ENCODE measurements at regions not wholly inside any gene's neighbourhood (a gene's known extent, or its start where the extent isn't known, plus 50 kb on each side); places are given as distances from the start of the nearest gene placed in this dataset.
"Not testable (repeated sequence)": the region's sequence is repeated elsewhere in the genome, so short reads cannot be mapped to it uniquely, and the experiment has no call there.

DNA sequence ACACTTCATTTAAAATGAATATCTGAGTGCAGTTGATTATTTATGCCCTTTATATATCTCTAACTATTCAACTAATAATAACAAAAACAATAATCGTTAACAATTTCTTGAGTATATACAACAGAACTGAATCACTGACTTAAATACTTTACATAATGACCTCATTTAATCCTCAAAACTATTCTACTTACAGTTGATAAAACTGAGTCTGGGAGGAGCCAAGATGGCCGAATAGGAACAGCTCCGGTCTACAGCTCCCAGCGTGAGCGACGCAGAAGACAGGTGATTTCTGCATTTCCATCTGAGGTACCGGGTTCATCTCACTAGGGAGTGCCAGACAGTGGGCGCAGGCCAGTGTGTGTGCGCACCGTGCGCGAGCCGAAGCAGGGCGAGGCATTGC is 163.6 kb downstream of the LRRN1 start:
- DNase-seq (ENCODE audit: low read depth, low spot score); H3K27ac ChIP-seq (ENCODE audit: low read length); H3K4me3 ChIP-seq (ENCODE audit: low read length); H3K4me1 ChIP-seq (ENCODE audit: control insufficient read depth, insufficient read depth, low read length); H3K36me3 ChIP-seq (ENCODE audit: control insufficient read depth, insufficient read depth, low read length); H3K27me3 ChIP-seq (ENCODE audit: control insufficient read depth, insufficient read depth, low read length); H3K9me3 ChIP-seq (ENCODE audit: control insufficient read depth, insufficient read depth, low read length): not testable (repeated sequence)
- 100% methylated on average over 1 of the region's 14 CpGs for WGBS (ENCODE audit: insufficient coverage, insufficient read length)

DNA sequence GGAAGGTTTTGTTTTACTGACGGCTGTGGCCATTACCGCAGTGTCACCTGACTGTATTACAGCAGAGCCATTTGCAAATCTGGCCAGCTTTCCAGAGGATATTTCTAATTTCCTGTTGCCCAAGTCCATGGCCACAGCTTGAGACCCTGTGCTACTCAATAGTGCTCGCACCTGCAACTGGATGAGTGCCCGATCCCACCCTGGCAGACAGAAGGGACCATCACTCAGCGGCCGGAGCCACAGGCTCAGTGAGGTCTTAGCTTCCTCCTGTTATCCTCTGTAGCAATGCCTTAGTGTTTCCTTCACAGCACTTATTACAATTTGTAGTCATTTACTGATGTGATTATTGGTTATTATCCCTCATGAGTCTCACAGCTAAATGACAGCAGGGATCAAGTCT is 184.8 kb downstream of the LRRN1 start:
- Histone ChIP-seq H3K27me3 (ENCODE audit: control insufficient read depth, insufficient read depth, low read length) (no peaks in the 10 kb centered on the region), H3K27ac (ENCODE audit: low read length) (no peak overlapping the region), H3K4me3 (ENCODE audit: low read length) (no peak overlapping the region), H3K4me1 (ENCODE audit: control insufficient read depth, insufficient read depth, low read length) (no peaks in the 10 kb centered on the region), H3K36me3 (ENCODE audit: control insufficient read depth, insufficient read depth, low read length) (no peaks in the 10 kb centered on the region), H3K9me3 (ENCODE audit: control insufficient read depth, insufficient read depth, low read length) (no peaks in the 10 kb centered on the region)
- no peak for DNase-seq (ENCODE audit: low read depth, low spot score)
- no CpG with 5 or more reads among the region's 6 CpGs for WGBS (ENCODE audit: insufficient coverage, insufficient read length)

DNA sequence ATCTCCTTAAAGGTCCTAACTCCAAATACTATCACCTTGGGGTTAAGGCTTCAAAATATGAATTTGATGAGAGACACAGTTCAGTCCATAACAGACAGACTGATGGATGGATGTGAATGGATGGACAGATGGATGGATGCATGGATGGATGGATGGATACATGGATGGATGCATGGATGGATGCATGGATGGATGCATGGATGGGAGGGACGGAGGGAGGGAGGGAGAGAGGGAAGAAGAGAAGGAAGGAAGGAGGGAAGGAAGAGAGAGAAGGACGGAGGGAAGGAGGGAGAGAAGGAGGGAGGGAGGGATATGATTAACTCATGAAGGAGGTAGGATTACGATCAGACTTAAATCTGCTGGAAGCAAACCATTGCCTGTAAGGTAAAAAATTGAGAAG is 192.4 kb downstream of the LRRN1 start:
- Histone ChIP-seq H3K27me3 (ENCODE audit: control insufficient read depth, insufficient read depth, low read length) (no peaks in the 10 kb centered on the region), H3K36me3 (ENCODE audit: control insufficient read depth, insufficient read depth, low read length) (no peaks in the 10 kb centered on the region), H3K27ac (ENCODE audit: low read length) (no peak overlapping the region), H3K4me1 (ENCODE audit: control insufficient read depth, insufficient read depth, low read length) (no peaks in the 10 kb centered on the region), H3K4me3 (ENCODE audit: low read length) (no peak overlapping the region), H3K9me3 (ENCODE audit: control insufficient read depth, insufficient read depth, low read length) (no peaks in the 10 kb centered on the region)
- DNase-seq (ENCODE audit: low read depth, low spot score) = no peak
- no CpG with 5 or more reads among the region's 3 CpGs for WGBS (ENCODE audit: insufficient coverage, insufficient read length)

DNA sequence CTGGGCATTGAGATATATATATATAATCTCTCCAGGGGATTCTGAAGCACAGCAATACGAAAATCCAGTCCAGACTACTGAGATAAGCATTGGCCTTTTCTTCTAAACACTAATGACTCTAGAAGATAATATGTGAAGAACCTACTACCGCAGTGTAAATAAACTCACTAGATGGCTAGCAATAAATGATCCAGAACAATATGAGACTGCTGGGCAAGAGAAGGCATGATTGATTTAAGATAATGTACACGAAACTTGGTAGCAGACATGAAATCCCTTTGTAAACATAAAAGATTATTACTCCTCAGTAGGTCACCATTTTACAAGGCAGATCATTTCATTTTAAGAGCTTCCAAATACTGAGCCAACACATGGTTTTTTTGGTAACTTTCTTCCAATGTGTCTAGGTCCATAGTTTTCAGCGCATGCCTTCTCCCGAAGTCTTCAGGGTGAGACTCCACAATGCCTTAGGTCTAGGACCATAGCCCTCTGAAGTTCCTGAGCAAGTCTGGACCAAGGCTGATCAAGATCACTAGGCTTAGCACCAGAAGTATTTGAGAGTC is 193.2 kb downstream of the LRRN1 start:
- H3K36me3 ChIP-seq (ENCODE audit: control insufficient read depth, insufficient read depth, low read length) = no peaks in the 10 kb centered on the region
- H3K4me3 ChIP-seq (ENCODE audit: low read length) = no peak overlapping the region
- DNase-seq (ENCODE audit: low read depth, low spot score) = no peak
- WGBS (ENCODE audit: insufficient coverage, insufficient read length) = no CpG with 5 or more reads among the region's 5 CpGs
- H3K27me3 ChIP-seq (ENCODE audit: control insufficient read depth, insufficient read depth, low read length) = no peaks in the 10 kb centered on the region
- H3K9me3 ChIP-seq (ENCODE audit: control insufficient read depth, insufficient read depth, low read length) = no peaks in the 10 kb centered on the region
- no peak overlapping the region for H3K27ac ChIP-seq (ENCODE audit: low read length)
- no peaks in the 10 kb centered on the region for H3K4me1 ChIP-seq (ENCODE audit: control insufficient read depth, insufficient read depth, low read length)

DNA sequence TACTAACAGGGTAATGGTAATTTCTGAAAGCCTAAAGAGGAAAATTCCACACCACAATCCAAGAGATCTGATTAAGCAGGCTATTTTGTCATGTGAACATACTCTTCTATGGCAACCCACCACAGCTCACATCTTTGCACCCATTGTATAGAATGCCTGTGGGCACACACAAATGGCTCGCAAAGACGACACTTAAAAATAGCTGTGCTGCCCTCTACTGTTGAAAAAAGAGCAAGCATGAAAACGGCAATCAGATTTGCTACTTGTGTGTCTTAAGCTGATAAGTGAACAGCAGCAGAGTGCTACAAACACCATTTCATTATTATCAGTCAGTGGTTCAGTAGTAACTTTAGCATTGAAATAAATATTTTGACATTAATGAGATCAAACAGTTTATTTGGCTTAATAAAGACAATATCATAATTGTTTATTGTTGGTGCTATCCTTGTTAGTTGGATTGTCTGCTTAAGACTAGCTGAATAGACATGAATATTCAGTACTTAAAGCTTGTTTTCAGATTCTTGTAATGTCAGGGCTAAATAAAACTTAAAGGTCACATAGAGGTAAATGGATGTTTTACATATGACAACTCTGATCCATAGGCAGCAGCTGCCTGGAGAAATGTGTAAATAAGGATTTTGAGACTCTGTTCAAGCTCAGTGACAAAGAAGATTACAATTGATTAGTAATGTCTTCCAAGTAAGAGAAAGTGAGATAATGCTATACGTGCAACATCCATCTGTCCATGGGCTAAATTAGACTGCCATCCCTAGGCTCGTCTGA is 199.1 kb downstream of the LRRN1 start:
- H3K4me3 ChIP-seq (ENCODE audit: low read length) = no peak overlapping the region
- no peaks in the 10 kb centered on the region for H3K27me3 ChIP-seq (ENCODE audit: control insufficient read depth, insufficient read depth, low read length)
- no peaks in the 10 kb centered on the region for H3K9me3 ChIP-seq (ENCODE audit: control insufficient read depth, insufficient read depth, low read length)
- no peaks in the 10 kb centered on the region for H3K4me1 ChIP-seq (ENCODE audit: control insufficient read depth, insufficient read depth, low read length)
- no peak overlapping the region for H3K27ac ChIP-seq (ENCODE audit: low read length)
- peak; percentile 52 for DNase-seq (ENCODE audit: low read depth, low spot score)
- H3K36me3 ChIP-seq (ENCODE audit: control insufficient read depth, insufficient read depth, low read length) = no peaks in the 10 kb centered on the region
- WGBS (ENCODE audit: insufficient coverage, insufficient read length) = no CpG with 5 or more reads among the region's 5 CpGs

DNA sequence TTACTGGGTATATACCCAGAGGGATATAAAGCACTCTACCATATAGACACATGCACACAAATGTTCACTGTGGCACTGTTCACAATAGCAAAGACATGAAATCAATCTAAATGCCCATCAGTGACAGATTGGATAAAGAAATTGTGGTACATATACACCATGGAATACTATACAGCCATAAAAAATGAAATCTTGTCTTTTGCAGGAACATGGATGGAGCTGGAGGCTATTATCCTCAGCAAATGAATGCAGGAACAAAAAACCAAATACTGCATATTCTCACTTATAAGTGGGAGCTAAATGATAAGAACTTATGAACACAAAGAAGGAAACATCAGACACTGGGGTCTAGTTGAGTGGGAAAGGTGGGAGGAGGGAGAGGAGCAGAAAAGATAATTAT is 200.1 kb downstream of the LRRN1 start:
- H3K36me3 ChIP-seq (ENCODE audit: control insufficient read depth, insufficient read depth, low read length); DNase-seq (ENCODE audit: low read depth, low spot score); H3K4me3 ChIP-seq (ENCODE audit: low read length); H3K27me3 ChIP-seq (ENCODE audit: control insufficient read depth, insufficient read depth, low read length); H3K9me3 ChIP-seq (ENCODE audit: control insufficient read depth, insufficient read depth, low read length); H3K4me1 ChIP-seq (ENCODE audit: control insufficient read depth, insufficient read depth, low read length); H3K27ac ChIP-seq (ENCODE audit: low read length): not testable (repeated sequence)

DNA sequence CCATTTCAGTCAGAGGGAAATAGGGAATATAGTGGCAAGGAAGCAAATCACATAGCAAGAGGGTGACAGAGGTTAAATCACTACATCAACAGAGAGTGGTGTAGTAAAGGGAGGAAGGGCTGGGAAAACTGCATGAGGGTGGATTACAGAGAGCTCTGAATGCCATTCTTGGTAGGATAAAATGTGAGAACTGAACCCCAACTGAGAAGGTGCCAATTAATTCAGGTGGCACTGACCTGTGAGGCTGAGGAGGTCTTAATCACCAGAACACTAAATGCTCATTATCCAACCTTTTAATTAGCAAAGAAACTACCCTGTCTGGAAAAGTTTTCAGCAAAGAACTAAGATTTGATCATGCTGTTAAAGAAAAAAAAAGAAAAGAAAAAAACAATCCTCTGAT is 202.7 kb downstream of the LRRN1 start:
- Histone ChIP-seq H3K27ac (ENCODE audit: low read length) (no peak overlapping the region), H3K4me3 (ENCODE audit: low read length) (no peak overlapping the region), H3K27me3 (ENCODE audit: control insufficient read depth, insufficient read depth, low read length) (no peaks in the 10 kb centered on the region), H3K4me1 (ENCODE audit: control insufficient read depth, insufficient read depth, low read length) (no peaks in the 10 kb centered on the region), H3K36me3 (ENCODE audit: control insufficient read depth, insufficient read depth, low read length) (no peaks in the 10 kb centered on the region), H3K9me3 (ENCODE audit: control insufficient read depth, insufficient read depth, low read length) (no peaks in the 10 kb centered on the region)
- no peak for DNase-seq (ENCODE audit: low read depth, low spot score)

DNA sequence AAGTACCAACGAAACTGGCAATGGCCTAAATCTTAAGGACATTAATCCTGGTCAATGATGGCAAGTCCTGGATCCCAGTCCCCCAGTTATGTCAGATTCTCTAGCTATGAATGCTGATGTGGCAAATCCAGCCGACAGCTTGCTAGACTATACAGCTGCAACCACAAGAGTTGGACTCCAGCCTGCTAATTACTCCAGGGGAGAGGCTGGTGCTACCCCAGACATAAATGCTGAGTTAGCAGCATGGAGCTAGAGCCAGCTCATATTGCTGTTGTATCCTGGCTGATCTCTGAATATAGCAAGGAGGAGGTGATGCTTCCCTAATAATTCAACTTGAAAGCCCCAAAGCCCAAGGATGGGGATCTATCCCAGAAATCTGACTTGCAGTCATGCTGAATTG is 207.1 kb downstream of the LRRN1 start:
- no peaks in the 10 kb centered on the region for H3K9me3 ChIP-seq (ENCODE audit: control insufficient read depth, insufficient read depth, low read length)

DNA sequence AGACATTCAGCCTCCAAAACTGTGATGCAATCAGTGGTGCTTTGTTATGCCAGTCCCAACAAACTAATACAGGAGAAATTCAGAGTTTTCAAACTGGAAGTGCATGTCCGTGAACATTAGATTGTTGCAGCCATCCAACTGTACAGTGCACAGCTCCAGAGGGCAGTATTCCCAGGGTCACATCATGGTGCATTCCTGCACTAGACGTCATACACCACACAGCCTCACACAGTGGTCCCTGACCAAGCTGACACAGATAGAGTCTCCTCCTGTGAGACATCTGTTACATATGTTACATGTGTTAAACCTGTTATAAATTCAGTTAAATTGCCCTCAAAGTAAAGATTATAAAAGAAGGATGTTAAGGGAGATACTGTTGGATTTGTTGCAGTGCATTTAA is 209.0 kb downstream of the LRRN1 start:
- no CpG with 5 or more reads among the region's 2 CpGs for WGBS (ENCODE audit: insufficient coverage, insufficient read length)

More for the DNA sequence above, 207.1 kb downstream of the LRRN1 start:
- Histone ChIP-seq H3K4me3 (ENCODE audit: low read length) (no peak overlapping the region), H3K27me3 (ENCODE audit: control insufficient read depth, insufficient read depth, low read length) (no peaks in the 10 kb centered on the region), H3K4me1 (ENCODE audit: control insufficient read depth, insufficient read depth, low read length) (no peaks in the 10 kb centered on the region), H3K36me3 (ENCODE audit: control insufficient read depth, insufficient read depth, low read length) (no peaks in the 10 kb centered on the region), H3K27ac (ENCODE audit: low read length) (no peak overlapping the region)
- WGBS (ENCODE audit: insufficient coverage, insufficient read length) = no CpG with 5 or more reads among the region's 2 CpGs
- DNase-seq (ENCODE audit: low read depth, low spot score) = no peak

DNA sequence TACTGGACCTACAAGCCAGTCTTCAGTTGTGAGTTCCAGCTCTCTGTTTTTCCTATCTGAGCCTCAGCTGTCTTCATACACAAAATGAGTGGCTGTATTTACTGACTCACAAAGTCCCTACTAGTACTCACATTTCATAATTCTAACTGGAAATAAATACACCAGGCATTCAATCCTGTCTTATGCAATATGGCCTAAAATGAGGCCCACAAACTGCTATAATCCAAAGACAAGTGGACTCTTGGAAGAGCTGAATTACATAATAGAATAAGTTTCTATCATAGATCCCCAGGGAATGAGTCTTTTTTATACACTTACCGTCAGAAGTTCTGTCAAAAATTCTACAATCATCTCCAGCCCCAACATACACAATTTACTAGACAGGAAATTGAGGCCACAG is 211.9 kb downstream of the LRRN1 start:
- no peaks in the 10 kb centered on the region for H3K9me3 ChIP-seq (ENCODE audit: control insufficient read depth, insufficient read depth, low read length)
- H3K27me3 ChIP-seq (ENCODE audit: control insufficient read depth, insufficient read depth, low read length) = no peaks in the 10 kb centered on the region
- no peaks in the 10 kb centered on the region for H3K4me1 ChIP-seq (ENCODE audit: control insufficient read depth, insufficient read depth, low read length)
- DNase-seq (ENCODE audit: low read depth, low spot score) = no peak
- no peak overlapping the region for H3K4me3 ChIP-seq (ENCODE audit: low read length)
- no peaks in the 10 kb centered on the region for H3K36me3 ChIP-seq (ENCODE audit: control insufficient read depth, insufficient read depth, low read length)
- H3K27ac ChIP-seq (ENCODE audit: low read length) = no peak overlapping the region
- WGBS (ENCODE audit: insufficient coverage, insufficient read length) = no CpG with 5 or more reads among the region's 1 CpG

More for the DNA sequence above, 209.0 kb downstream of the LRRN1 start:
- Histone ChIP-seq H3K4me1 (ENCODE audit: control insufficient read depth, insufficient read depth, low read length) (no peaks in the 10 kb centered on the region), H3K4me3 (ENCODE audit: low read length) (no peak overlapping the region), H3K27me3 (ENCODE audit: control insufficient read depth, insufficient read depth, low read length) (no peaks in the 10 kb centered on the region), H3K27ac (ENCODE audit: low read length) (no peak overlapping the region), H3K36me3 (ENCODE audit: control insufficient read depth, insufficient read depth, low read length) (no peaks in the 10 kb centered on the region), H3K9me3 (ENCODE audit: control insufficient read depth, insufficient read depth, low read length) (no peaks in the 10 kb centered on the region)
- no peak for DNase-seq (ENCODE audit: low read depth, low spot score)

DNA sequence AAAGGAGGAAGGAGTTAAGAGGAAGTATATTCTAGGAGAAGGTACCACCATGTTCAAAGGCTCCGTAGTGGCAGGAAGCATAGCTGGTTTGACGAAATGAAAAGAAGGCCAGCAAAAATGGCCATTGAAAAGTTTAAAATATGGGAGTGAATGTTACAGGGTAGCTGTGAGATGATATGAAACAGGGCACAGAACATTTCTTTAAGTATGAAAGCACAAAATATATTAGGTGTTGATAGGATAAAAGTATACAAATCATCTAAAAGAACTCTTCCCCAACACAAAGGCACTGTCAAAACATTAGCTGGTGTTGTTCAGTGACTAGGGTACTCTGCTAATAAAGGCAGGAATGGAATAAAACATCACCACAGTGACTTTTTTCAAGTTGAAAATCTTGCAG is 216.2 kb downstream of the LRRN1 start:
- H3K27ac ChIP-seq (ENCODE audit: low read length) = no peak overlapping the region
- no CpG with 5 or more reads among the region's 2 CpGs for WGBS (ENCODE audit: insufficient coverage, insufficient read length)
- H3K36me3 ChIP-seq (ENCODE audit: control insufficient read depth, insufficient read depth, low read length) = no peaks in the 10 kb centered on the region
- H3K9me3 ChIP-seq (ENCODE audit: control insufficient read depth, insufficient read depth, low read length) = no peaks in the 10 kb centered on the region
- H3K4me3 ChIP-seq (ENCODE audit: low read length) = no peak overlapping the region
- no peaks in the 10 kb centered on the region for H3K4me1 ChIP-seq (ENCODE audit: control insufficient read depth, insufficient read depth, low read length)
- no peaks in the 10 kb centered on the region for H3K27me3 ChIP-seq (ENCODE audit: control insufficient read depth, insufficient read depth, low read length)
- DNase-seq (ENCODE audit: low read depth, low spot score) = no peak
